Suprapubic skin (tissue), 3 donors: ENCODE measurements at regions not wholly inside any gene's neighbourhood (a gene's known extent, or its start where the extent isn't known, plus 50 kb on each side); places are given as distances from the start of the nearest gene placed in this dataset.

Experiments
- CTCF ChIP-seq, 2 donors: fragments of 200-600 bp in 1 of 2; fragments of 450-650 bp in 1 of 2; sonication (generic) in 1 of 2; IDR thresholded peaks; one replicate each; pipeline ENCODE4 v1.5.1; 2016 to 2019; ENCODE audit warnings: antibody characterized with exemption in 2 of 2, mild to moderate bottlenecking in 1 of 2, moderate library complexity in 1 of 2
- EP300 ChIP-seq: sonication (generic); formaldehyde crosslinking; IDR thresholded peaks from one replicate; pipeline ENCODE4 v1.6.1; 2017; ENCODE audit warnings: antibody characterized with exemption
- POLR2A ChIP-seq, 2 donors: fragments of 450-650 bp; IDR thresholded peaks; one replicate each; pipeline ENCODE4 v1.6.1; 2017; ENCODE audit warnings: antibody characterized with exemption in 2 of 2, mild to moderate bottlenecking in 2 of 2, moderate library complexity in 2 of 2

GRCh38 chr10:71074176-71074755 lies 138.1 kb upstream of the UNC5B start:
- TF ChIP-seq POLR2A (IDR thresholded peaks at IDR 0.05), result no peak
- no peak for TF ChIP-seq CTCF (IDR thresholded peaks at IDR 0.05)
- no peak for TF ChIP-seq EP300
